Anterior cingulate cortex (tissue), 58 donors: ENCODE measurements at regions not wholly inside any gene's neighbourhood (a gene's known extent, or its start where the extent isn't known, plus 50 kb on each side); places are given as distances from the start of the nearest gene placed in this dataset.

Experiments
- DNase-seq, 58 donors: peaks; one replicate each; lab custom pipeline; 2025; lab: John Stamatoyannopoulos, UW

DNA sequence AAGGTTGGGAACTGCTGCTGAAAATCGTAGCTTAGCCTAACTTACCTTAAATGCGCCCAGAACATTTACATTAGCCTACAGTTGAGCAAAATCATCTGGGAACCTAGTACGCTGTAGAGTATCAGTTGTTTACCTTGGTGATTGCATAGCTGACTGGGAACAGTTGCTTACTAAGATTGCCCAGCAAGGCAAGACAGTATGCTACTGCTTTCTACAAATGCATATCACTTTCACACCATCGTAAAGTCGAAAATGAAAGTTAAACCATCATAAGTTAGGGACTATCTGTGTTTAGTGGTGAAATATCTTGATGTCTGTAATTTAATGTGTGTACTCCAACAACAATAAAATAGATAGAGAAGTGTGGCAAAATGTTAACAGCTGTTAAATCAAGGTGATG lies 1670.6 kb upstream of the PCDH20 start:
- DNase-seq: no peak

DNA sequence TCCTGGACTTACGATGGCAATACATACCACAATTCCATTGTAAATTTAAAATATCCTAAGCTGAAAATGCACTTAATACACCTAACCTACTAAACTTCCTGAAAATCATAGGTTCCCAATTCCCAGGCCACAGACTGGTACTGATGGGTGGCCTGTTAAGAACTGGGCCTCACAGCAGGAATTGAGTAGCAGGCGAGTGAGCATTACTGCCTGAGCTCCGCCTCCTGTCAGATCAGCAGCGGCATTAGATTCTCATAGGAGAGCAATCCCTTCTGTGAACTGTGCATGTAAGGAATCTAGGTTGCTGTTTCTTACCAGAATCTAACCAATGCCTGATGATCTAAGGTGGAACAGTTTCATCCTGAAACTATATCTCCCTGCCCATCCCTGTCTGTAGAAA lies 1670.2 kb upstream of the PCDH20 start:
- no peak for DNase-seq

DNA sequence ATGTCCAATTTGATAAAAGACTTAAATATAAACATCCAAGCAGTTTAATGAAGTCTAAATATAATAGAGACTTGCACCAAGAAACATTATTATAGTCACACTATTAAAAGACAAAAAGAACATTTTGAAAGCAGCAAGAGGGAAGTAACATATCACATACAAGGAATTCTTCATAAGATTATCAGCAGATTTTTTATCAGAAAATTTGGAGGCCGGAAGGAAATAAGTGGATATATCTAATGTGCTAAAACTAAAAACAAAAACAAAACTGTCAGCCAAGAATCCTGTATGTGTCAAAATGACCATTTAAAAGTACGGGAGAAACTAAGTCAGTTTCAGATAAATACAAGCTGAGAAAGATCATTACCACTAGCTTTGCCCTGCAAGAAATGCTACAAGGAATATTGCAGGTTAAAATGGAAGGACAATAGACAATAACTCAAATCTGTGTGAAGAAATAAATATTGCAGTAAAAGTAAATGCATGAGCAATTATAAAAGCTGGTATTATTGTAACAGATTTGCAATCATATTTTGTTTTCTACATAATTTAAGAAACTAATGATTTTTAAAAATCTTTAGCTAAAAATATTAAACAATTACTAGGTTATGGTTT lies 1665.9 kb upstream of the PCDH20 start:
- no peak for DNase-seq

DNA sequence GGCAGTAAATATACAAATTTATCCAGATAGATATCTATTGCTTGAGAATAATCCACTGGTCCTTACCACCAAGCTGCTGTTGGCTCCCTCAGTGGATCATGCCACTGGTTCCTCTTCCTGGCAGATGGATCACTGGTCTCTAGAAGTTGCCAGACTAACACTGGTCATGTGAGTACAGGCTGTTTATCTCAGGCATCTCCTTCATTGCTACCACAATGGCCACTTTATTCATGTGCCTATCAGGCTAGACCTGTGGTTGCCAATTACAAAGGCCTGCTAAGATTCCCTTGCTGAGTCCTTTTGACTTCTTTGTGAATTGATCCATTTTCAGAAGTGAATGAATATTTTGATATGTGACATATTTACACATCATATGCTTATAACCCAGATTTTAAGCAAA lies 1659.5 kb upstream of the PCDH20 start:
- DNase-seq: no peak

DNA sequence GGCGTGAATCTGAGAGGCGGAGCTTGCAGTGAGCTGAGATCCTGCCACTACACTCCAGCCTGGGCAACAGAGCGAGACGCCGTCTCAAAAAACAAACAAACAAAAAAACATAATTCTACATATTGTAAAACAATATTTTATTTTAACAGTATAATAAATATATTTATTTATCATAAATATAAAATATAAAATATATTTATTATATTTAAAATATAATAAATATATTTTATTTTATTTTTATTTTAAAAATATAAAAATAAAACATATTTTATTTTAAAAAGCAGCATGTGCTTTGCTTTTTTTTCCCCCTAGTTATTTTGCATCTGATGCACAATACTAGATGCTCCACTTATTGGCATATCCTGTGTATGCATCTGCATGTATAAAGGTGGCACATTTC lies 1634.6 kb upstream of the PCDH20 start:
- DNase-seq: no peak

DNA sequence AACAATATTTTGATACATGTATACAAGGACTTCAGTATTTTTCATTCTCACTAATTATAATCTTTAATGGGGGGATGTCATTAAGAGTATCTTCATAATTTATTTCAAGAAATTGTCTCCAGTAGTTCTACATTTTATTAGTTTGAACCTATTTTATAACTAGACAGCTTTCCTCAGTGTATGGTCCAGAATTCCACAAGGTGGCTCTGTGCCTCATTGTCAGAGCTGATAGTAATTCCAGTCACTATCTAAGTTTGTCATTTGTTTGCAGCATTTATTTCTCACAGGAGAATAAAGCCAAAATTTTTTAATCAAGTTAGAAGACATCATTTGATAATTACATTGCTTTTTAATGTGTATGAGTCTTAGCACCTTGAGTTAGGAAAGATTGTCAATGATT lies 1633.0 kb upstream of the PCDH20 start:
- no peak for DNase-seq

DNA sequence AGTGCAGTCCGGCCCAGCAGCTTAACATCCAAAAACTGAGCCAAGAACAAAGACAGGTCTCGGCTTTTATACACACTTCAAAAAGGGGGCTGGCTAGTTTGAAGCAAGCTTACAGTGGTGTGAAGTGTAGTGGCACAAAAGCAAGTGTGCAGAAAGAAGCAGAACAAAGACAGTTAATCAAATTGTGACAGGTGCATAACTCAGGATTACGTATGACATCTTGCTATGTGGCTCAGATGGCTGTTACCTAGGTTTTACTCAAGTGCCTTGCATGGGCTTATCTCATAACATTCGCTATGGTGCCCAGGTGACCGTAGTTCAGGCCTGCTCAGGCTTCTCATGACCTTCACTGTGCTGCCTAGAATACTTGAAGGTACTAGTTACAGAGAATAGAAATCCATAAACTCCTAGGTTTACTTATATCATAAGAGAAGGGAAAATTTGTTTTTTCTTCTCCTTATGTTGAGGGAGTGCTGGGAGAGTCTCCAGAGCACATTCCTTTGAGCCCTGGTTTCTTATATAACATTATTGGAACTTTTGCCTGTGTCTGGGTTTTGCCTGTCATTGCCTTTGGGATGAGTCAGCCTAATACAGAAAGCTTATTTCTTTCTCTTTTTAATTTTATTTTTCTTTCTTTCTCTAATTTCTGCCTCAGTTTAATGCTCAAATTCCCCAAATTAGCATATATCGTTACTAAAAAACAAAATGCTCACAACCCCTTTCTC lies 1629.1 kb upstream of the PCDH20 start:
- DNase-seq: no peak

DNA sequence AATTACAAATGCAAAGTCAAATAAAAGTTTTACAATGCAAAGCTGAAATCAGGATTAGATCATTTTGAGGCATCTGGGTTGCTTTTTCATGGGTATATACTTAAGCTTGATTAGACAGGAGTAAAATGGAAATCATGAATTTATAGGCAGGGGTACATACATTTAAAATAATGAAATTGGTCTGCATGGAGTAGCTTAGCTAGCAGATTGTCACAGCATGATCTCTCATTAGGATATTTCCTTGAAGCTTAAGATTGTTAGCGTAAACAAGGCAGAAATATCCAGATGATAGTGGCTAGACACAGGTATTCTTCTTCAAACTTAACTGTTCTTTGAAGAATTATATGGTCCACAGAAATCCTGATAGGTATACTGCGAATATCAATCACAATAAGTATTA lies 1627.0 kb upstream of the PCDH20 start:
- no peak for DNase-seq

DNA sequence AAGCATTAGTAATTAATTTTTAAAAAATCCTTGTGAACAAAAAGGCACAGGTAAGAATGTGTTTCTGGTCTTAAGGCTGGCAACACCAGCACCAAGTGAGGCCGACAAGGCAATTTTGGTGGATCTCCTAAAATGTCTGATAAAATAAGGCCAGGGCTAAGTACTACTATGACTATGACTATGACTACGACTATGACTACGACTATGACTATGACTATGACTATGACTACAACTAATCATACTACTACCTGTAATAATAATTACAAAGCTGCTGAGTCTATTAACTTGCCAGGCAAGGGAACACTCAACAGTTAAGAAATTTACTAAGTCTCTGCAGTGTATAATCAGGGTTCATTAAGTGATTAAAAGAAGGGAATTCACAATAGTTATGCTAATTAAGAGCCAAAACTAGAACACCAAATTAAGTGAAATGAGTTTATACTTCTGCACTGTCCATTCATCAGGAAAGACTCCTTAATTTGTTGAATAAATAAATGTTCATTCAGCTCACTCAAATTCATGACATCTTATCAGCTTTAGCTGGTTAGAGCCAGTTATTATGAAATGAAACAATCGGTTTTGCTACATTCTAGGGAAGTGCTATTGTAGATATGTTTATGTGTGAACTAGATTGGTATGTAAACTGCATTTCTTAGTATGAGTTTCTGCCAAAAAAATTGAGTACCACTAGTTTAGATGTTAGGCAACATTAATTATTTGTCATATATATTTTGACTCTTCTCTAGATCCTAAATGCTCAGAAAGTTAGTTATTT lies 1626.2 kb upstream of the PCDH20 start:
- DNase-seq: no peak

DNA sequence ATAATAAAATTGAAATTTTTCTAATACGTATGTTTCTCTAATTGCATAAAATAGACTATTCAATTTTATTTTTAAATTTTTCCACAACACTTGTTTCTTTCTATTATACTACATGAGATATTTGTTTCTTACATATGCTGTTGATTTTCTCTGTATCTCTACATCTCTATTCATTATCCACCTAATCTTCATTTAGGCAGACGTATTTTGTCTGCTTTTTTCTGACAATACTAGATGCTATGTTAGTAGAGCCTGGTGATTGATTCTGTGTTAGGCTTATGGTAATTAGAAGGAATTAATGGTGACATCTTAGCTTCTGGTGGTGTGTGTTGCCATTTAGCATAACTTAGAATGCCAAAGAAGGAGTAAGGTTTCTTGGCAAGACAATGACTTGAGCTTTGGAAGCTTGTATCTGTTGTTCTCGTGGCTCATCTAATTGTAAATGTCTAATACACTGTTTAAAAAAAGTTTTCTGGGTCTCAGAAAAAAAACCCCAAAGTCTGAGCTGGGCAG lies 1610.7 kb upstream of the PCDH20 start:
- DNase-seq: no peak

DNA sequence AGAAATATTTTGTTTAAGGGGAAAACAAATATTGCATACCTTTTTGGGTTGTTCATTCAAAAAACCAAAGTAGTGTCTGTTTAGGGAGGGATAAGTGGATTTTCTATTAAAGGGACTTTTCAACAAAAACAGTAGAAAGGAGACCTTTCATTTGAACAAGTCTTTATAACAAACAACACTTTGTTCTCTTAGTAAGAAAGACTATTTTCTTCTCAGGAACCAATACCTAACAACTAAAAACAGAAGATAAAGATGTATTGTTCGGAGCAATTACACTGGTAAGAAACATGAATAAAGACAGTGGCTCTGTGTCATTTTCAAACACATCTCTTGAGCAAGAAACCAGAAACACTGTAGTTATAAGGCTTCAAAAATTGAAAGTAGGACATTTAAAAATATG lies 1610.1 kb upstream of the PCDH20 start:
- no peak for DNase-seq

DNA sequence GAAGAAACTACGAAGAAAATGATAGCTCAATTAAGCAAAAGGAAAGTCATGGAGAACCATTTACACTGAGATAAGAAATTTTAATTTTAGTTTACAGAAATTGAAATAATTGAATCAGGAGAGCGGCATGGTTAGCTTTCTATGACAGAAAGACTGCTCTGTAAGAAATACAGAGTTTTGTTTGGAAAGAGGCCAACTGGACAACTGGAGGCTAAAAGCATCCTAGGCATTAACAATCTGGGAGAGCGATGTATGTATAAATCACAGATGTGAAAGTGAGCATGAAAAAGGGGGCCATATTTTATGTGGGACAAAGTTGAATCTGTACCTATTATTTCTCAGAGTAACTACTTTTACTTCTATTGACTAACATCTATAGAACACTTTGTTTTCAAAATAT lies 1608.8 kb upstream of the PCDH20 start:
- DNase-seq: no peak

DNA sequence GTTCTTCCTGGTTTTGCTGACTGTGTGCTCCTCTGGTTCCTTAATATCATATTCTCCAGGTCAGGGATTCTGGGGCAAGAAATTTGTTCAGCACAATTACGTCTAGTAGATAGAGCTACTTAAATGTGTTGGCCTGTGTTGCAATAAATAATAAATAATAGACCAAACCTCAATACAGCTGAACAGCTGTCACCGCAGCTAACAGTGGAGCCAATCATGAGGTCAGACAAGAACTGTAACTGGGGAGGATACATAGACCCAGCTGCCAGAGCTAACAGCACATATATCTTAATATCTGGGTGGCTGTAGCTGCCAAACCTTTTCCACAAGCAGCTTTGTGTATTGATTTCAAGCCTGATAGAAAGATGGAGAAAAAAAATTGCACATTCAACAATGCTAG lies 1596.3 kb upstream of the PCDH20 start:
- DNase-seq: no peak

DNA sequence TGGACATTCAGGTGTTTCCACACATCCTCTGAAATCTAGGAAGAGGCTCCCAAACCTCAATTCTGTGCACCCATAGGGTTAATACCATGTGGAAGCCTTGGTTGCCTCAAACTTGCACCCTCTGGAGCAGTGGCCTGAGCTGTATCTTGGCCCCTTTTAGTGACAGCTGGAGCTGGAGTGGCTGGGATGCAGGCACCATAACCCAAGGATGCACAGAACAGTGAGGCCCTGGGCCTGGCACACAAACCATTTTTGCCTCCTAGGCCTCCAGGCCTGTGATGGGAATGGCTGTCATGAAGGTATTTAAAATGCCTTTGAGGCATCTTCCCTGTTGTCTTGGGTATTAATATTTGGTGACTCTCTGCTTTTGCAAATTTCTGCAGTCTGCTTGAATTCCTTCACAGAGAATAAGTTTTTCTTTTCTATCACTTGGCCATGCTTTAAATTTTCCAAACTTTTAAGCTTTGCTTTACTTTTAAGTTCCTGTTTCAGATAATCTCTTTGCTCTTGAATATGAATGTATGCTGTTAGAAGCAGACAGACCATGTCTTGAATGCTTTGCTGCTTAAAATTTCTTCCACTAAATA lies 1594.5 kb upstream of the PCDH20 start:
- no peak for DNase-seq

DNA sequence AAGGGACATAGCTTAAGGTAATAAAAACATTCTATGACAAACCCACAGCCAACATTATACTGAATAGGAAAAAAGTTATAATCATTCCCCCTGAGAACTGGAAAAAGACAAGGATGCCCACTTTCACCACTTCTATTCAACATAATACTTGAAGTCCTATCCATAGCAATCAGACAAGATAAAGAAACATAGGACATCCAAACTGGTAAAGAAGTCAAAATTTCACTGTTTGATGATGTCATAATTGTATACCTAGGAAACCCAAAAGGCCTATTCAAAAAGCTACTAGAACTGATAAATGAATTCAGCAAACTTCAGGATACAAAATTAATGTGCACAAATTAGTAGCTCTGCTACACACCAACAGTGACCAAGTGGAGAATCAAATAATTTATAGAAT lies 1590.0 kb upstream of the PCDH20 start:
- DNase-seq: no peak

DNA sequence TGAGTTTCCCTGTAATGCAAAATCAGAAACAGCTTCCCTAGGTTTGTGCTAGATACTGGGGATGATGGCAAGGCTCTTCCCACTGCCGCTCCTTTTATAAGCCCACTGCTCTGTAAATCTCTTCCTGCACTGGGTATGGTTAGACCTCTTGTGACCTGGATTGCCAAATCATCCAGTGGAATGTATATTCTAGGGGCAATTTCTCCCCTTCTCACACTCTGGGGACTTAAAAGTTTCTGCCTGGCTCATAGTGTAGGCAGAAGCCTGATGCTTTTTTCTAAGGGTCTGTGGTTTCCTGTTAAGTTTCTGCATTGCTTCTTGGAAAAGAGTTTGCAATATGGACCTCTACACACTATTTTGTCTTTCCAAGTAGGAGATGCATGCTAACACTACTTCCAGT lies 1582.0 kb upstream of the PCDH20 start:
- DNase-seq: no peak

DNA sequence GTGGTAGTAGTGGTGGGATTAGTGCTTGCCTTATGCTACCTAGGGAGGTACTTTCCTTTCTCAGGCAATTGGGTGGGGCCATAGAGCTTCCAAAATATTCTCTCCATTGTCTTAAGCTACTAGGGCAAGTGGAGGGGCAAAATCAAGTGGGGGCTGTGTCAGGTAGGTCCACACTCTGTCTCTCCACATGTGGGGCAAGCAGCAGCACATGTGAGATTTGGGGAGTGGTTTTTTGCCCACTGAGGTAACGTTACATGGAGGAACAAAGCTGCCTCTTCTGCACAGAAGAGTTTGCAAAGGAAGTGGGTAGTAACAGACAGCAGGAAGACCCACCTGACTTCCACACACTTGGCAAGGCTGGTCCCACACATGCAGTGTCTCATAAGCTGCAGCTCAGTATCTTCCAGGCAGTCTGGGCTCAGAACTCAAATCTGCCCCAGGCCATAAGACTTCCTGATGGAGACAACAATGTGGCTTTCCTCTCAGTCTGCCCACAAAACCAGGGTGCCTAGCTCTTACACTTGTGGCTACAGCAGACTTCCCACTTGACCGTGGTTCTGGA lies 1581.5 kb upstream of the PCDH20 start:
- DNase-seq: no peak

DNA sequence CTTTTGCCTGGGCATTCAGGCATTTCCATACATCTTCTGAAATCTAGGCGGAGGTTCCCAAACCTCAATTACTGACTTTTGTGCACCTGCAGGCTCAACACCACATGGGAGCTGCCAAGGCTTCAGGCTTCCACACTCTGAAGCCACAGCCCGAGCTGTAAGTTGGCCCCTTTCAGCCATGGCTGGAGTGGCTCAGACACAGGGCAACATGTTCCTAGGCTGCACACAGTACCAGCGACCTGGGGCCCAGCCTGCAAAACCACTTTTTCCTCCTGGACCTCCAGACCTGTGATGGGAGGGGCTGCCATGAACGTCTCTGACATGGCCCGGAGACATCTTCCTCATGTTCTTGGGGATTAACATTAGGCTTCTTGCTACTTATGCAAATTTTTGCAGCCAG lies 1558.2 kb upstream of the PCDH20 start:
- no peak for DNase-seq

DNA sequence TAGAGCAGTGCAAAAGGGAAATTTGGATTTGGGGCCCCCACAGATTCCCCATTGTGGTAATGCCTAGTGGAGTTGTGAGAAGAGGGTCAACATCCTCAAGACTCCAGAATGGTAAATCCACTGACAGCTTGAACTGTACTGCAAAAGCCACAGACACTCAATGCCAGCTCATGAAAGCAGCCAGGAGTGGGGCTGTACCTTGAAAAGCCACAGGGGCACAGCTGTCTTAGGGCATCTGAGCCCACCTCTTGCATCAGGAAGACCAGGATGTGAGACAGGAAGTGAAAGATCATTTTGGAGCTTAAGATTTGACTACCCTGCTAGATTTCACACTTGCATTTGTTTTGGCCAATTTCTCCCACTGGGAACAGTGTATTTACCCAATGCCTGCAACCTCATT lies 1548.9 kb upstream of the PCDH20 start:
- no peak for DNase-seq

DNA sequence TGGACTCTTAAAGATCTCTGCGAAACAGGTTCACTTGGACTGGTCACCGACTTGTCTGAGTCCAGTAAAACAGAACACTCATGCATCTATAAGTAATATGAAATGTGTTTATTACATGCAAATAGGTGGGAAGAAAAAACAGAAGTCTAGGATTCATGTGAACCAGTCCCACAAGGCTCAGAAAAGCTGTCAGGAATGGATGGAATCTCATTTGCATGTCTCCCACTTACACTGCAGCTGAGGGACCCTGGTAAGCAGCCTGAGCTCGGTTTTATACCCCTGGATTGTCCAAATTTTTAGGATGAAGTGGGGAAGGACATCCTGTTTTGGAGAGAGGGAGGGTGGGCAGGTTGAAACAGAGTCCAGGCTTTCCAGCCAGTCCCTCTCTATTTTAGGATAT lies 1545.1 kb upstream of the PCDH20 start:
- no peak for DNase-seq

DNA sequence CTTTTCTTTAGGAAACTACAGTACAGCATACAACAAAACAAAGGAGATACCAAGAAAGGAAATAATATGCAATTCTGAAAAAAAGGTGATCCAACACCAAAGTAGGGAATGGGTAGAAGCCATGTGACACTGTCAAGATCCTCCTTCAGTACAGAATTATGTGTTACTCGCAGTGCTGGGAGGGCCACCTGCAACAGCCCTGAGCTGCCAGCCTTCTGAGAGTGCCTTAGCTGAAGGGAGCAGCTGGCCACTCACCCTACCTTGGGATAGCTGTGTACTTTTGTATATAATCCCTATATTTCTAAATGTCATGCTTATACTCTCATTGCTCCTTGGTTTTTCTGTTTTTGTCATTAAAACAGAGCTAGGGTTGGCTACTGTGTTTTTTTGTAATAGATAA lies 1518.2 kb upstream of the PCDH20 start:
- DNase-seq: no peak
